ENCODE measurements at regions not wholly inside any gene's neighbourhood (a gene's known extent, or its start where the extent isn't known, plus 50 kb on each side); places are given as distances from the start of the nearest gene placed in this dataset.

GRCh38 chr3:59116233-59116537 is 66.4 kb upstream of the CFAP20DC start:
- TF ChIP-seq CTCF (IDR thresholded peaks at IDR 0.05) (no peak), POLR2A (IDR thresholded peaks at IDR 0.05) (no peak), EP300 (IDR thresholded peaks at IDR 0.05) (no peak)
- no peaks in the 10 kb centered on the region for H3K36me3 ChIP-seq
- intact Hi-C loops (cut with DNase I) = no loop called here
- no peaks in the 10 kb centered on the region for H3K9me3 ChIP-seq
- no peaks in the 10 kb centered on the region for H3K4me1 ChIP-seq (ENCODE audit: insufficient read depth)
- H3K27ac ChIP-seq = no peak overlapping the region
- WGBS, 3 donors = 65 to 76% (median 72%) methylated on average over 2 of the region's 2 CpGs
- H3K4me3 ChIP-seq = no peak overlapping the region
- DNase-seq = no peak
- H3K27me3 ChIP-seq = no peaks in the 10 kb centered on the region

- Histone ChIP-seq H3K4me1 (ENCODE audit: insufficient read depth) (no peaks in the 10 kb centered on the region), H3K36me3 (no peaks in the 10 kb centered on the region), H3K27me3 (no peaks in the 10 kb centered on the region), H3K9me3 (no peaks in the 10 kb centered on the region), H3K27ac (no peak overlapping the region), H3K4me3 (no peak overlapping the region)
- intact Hi-C loops (cut with DNase I) = no loop called here
- DNase-seq = no peak
- TF ChIP-seq CTCF (IDR thresholded peaks at IDR 0.05) (no peak), POLR2A (IDR thresholded peaks at IDR 0.05) (no peak), EP300 (IDR thresholded peaks at IDR 0.05) (no peak)
- 66 to 71% (median 69%) methylated on average over 8 of the region's 8 CpGs for WGBS, 3 donors
These were observed 65.8 kb upstream of the CFAP20DC start for GRCh38 chr3:59115364-59116232.

GRCh38 chr3:59107856-59108815 is 58.3 kb upstream of the CFAP20DC start:
- intact Hi-C loops (cut with DNase I) = no loop called here
- H3K9me3 ChIP-seq = no peaks in the 10 kb centered on the region
- H3K27me3 ChIP-seq = no peaks in the 10 kb centered on the region
- WGBS, 3 donors = 62 to 73% (median 65%) methylated on average over 5 of the region's 5 CpGs
- H3K4me3 ChIP-seq = no peak overlapping the region
- TF ChIP-seq CTCF (IDR thresholded peaks at IDR 0.05) (no peak), POLR2A (IDR thresholded peaks at IDR 0.05) (no peak), EP300 (IDR thresholded peaks at IDR 0.05) (no peak)
- no peaks in the 10 kb centered on the region for H3K4me1 ChIP-seq (ENCODE audit: insufficient read depth)
- H3K36me3 ChIP-seq = no peaks in the 10 kb centered on the region
- H3K27ac ChIP-seq = no peak overlapping the region
- no peak for DNase-seq

- Histone ChIP-seq H3K9me3 (no peaks in the 10 kb centered on the region), H3K27me3 (no peaks in the 10 kb centered on the region), H3K4me3 (no peak overlapping the region), H3K36me3 (no peaks in the 10 kb centered on the region), H3K27ac (no peak overlapping the region), H3K4me1 (ENCODE audit: insufficient read depth) (no peaks in the 10 kb centered on the region)
- 91 to 98% (median 96%) methylated on average over 1 of the region's 1 CpG for WGBS, 3 donors
- TF ChIP-seq EP300 (IDR thresholded peaks at IDR 0.05) (no peak), CTCF (IDR thresholded peaks at IDR 0.05) (no peak), POLR2A (IDR thresholded peaks at IDR 0.05) (no peak)
- intact Hi-C loops (cut with DNase I) = no loop called here
- DNase-seq = no peak
These were observed 56.3 kb upstream of the CFAP20DC start for GRCh38 chr3:59106085-59106648.
